IMR-90 (cell line): ENCODE measurements at regions not wholly inside any gene's neighbourhood (a gene's known extent, or its start where the extent isn't known, plus 50 kb on each side); places are given as distances from the start of the nearest gene placed in this dataset.
"Not testable (repeated sequence)": the region's sequence is repeated elsewhere in the genome, so short reads cannot be mapped to it uniquely, and the experiment has no call there.

Experiments
- BHLHE40 ChIP-seq: fragments of 150-350 bp; IDR thresholded peaks from 2 replicates; pipeline ENCODE4 v1.6.1; 2016; ENCODE audit warnings: mild to moderate bottlenecking, low read depth, low read length
- CEBPB ChIP-seq: IDR thresholded peaks from 2 replicates; pipeline ENCODE4 v1.6.1; 2012; ENCODE audit warnings: low read depth, low read length, improper control_type of control experiment
- CTCF ChIP-seq: conservative IDR thresholded peaks from 2 replicates; pipeline ENCODE4 v1.5.1; 2012; ENCODE audit warnings: mild to moderate bottlenecking, low read depth, low read length, improper control_type of control experiment
- FOS ChIP-seq: fragments of 150-350 bp; IDR thresholded peaks from 2 replicates; pipeline ENCODE4 v1.6.1; 2016; ENCODE audit warnings: low read depth, low read length
- POLR2A ChIP-seq: IDR thresholded peaks from 2 replicates; pipeline ENCODE4 v1.6.1; 2012; ENCODE audit warnings: mild to moderate bottlenecking, low read depth, low read length
- RAD21 ChIP-seq: IDR thresholded peaks from 2 replicates; pipeline ENCODE4 v1.6.1; 2012; ENCODE audit warnings: low read length, improper control_type of control experiment
- RFX5 ChIP-seq: IDR thresholded peaks from 2 replicates; pipeline ENCODE4 v1.8.0; 2012; ENCODE audit warnings: low read depth, mild to moderate bottlenecking, low read length, moderate library complexity
- USF2 ChIP-seq: fragments of 150-350 bp; IDR thresholded peaks from 2 replicates; pipeline ENCODE4 v1.6.1; 2017; ENCODE audit warnings: mild to moderate bottlenecking, antibody characterized with exemption, low read length, low read depth
- TF ChIP-seq, protein P1 (sequence below): fragments of 150-350 bp; IDR thresholded peaks from 2 replicates; pipeline ENCODE4 v1.6.1; 2016; ENCODE audit warnings: low read depth, mild to moderate bottlenecking, low read length, moderate library complexity, borderline replicate concordance

DNA sequence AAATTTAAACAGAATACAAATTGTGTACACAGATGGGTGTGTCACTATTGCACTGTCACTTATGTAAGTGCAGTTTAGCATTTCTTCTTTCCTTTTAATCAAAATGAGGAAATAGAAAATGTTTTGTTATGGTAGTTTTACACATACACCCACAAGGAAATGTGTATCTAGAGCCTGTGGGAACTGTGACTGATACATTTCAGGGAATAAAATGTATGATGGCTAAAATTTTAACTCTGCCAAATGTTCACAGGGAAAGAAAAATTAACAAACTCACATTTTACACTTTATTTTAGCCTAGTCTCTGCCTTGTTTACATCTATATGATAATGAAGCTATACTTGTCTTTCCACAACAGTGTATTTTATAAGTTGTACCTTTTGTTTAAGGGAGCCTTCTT lies 66.4 kb upstream of the NBPF19 start:
- TF ChIP-seq RFX5, POLR2A, USF2, CEBPB, CTCF, BHLHE40, RAD21, FOS: not testable (repeated sequence)
- TF ChIP-seq, protein P1, sequence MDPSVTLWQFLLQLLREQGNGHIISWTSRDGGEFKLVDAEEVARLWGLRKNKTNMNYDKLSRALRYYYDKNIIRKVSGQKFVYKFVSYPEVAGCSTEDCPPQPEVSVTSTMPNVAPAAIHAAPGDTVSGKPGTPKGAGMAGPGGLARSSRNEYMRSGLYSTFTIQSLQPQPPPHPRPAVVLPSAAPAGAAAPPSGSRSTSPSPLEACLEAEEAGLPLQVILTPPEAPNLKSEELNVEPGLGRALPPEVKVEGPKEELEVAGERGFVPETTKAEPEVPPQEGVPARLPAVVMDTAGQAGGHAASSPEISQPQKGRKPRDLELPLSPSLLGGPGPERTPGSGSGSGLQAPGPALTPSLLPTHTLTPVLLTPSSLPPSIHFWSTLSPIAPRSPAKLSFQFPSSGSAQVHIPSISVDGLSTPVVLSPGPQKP, result not testable (repeated sequence)
